Heart right ventricle (tissue), 16 donors: ENCODE measurements at regions not wholly inside any gene's neighbourhood (a gene's known extent, or its start where the extent isn't known, plus 50 kb on each side); places are given as distances from the start of the nearest gene placed in this dataset.

ENCODE experiments used
- ATAC-seq, 8 donors: fragments of 200-7000 bp; cut with Tn5 transposase; one replicate each; pipeline ENCODE4 v1.9.1; 2020; ENCODE audit warnings: mild to moderate bottlenecking in 8 of 8, moderate library complexity in 8 of 8, moderate number of reproducible peaks in 1 of 8
- DNase-seq, 2 donors: peaks; one replicate each; pipeline ENCODE4 v3.0.0-alpha.2; 2020
- H3K27ac ChIP-seq, 10 donors: fragments of 200-600 bp; sonication (generic) in 2 of 10; one replicate each; pipeline versions ENCODE4 v1.5.0 to v1.8.0; 2020 to 2022; ENCODE audit warnings: mild to moderate bottlenecking in 3 of 10
- H3K27me3 ChIP-seq, 7 donors: fragments of 200-600 bp; one replicate each; pipeline ENCODE4 v1.8.0; 2021 to 2022; ENCODE audit warnings: mild to moderate bottlenecking in 2 of 7
- H3K36me3 ChIP-seq, 9 donors: fragments of 200-600 bp; sonication (generic) in 1 of 9; one replicate each; pipeline versions ENCODE4 v1.5.0 to v1.8.0; 2020 to 2022; ENCODE audit warnings: mild to moderate bottlenecking in 2 of 9
- H3K4me1 ChIP-seq, 9 donors: fragments of 200-600 bp; sonication (generic) in 1 of 9; one replicate each; pipeline versions ENCODE4 v1.5.0 to v1.8.0; 2020 to 2022; ENCODE audit warnings: mild to moderate bottlenecking in 4 of 9
- H3K4me3 ChIP-seq, 10 donors: fragments of 200-600 bp; sonication (generic) in 2 of 10; one replicate each; pipeline versions ENCODE4 v1.5.0 to v1.8.0; 2020 to 2022; ENCODE audit warnings: mild to moderate bottlenecking in 7 of 10, moderate library complexity in 2 of 10
- H3K9me3 ChIP-seq, 11 donors: fragments of 200-600 bp in 10 of 11; sonication (generic) in 2 of 11; one replicate each; pipeline versions ENCODE4 v1.5.0 to v1.8.0; 2013 to 2022; ENCODE audit warnings: mild to moderate bottlenecking in 2 of 11, control low read depth in 1 of 11, moderate library complexity in 1 of 11
- CTCF ChIP-seq, 9 donors: fragments of 200-600 bp; sonication (generic) in 2 of 9; IDR thresholded peaks; one replicate each; pipeline versions ENCODE4 v1.5.0 to v1.8.0; 2021 to 2022; ENCODE audit warnings: antibody characterized with exemption in 9 of 9, mild to moderate bottlenecking in 5 of 9, moderate library complexity in 1 of 9
- WGBS, 2 donors: extraction: QIAGEN DNeasy Blood & Tissue Kit; methylation state at CpG; one replicate each; pipeline ENCODE4 v1.1.7; 2013; ENCODE audit warnings: inconsistent platforms in 1 of 2; 5-methylcytosine and 5-hydroxymethylcytosine counted together
- intact Hi-C, 10 donors: fragments of 100-400 bp; cut with DNase I; formaldehyde crosslinking; loops; one replicate each; pipeline versions ENCODE4 v1.11.1 to v1.14.2; 2022
- donor health status: Arrhythmogenic right ventricular cardiomyopathy.
- donor health status: ischemic (EF 13 %, LVEDD 7.1; RV severe dilation, severe dysfunction).
- donor health status: healthy with polysubstance abuse.
- donor health status: DM: no; HTN: yes; CAD: no.
- donor health status: DM: no; HTN: no; CAD: no.
- donor health status: ischemic (EF 25% LVEDD 6.9; RV normal size, moderate dysfunction).
- donor health status: ischemic (EF 25% LVEDD 5.7; RV mildly dilated, moderate dysfunction).
- donor health status: healthy.
- donor health status: DM: yes; HTN: yes; CAD: no.
- donor health status: Ischemic cardiomyopathy.
- donor health status: ischemic (EF 35%, LVEDD 5.7; RV mildly dilated, moderate dysfunction).
- donor health status: nonischemic (EF 11% LVEDD 7.7; RV severe dilation, severe dysfunction).
- donor health status: DM: yes; HTN: yes; CAD: no.
- donor health status: PGD.
- donor health status: ischemic (EF 29% LVEDD 5.4; RV normal size, mild dysfunction).
- donor health status: nonischemic (EF 23%, LVEDD 6.1; RV moderate dilation, normal function).

- H3K9me3 ChIP-seq = no peaks in the 10 kb centered on the region
- no peaks in the 10 kb centered on the region for H3K4me1 ChIP-seq
- H3K27ac ChIP-seq = no peak overlapping the region
- no peak for ATAC-seq
- no peaks in the 10 kb centered on the region for H3K27me3 ChIP-seq
- DNase-seq = no peak
- no peak for TF ChIP-seq CTCF (IDR thresholded peaks at IDR 0.05)
- H3K4me3 ChIP-seq = no peak overlapping the region
- 94 to 100% methylated on average over 1 of the region's 1 CpG for WGBS, 2 donors
- intact Hi-C loops = no loop called here
- H3K36me3 ChIP-seq = no peaks in the 10 kb centered on the region
Measured at GRCh38 chr9:117869287-117869686, 165.1 kb downstream of the TLR4 start.

- H3K9me3 ChIP-seq = no peaks in the 10 kb centered on the region
- intact Hi-C loops = no loop called here
- no peak for TF ChIP-seq CTCF (IDR thresholded peaks at IDR 0.05)
- H3K27me3 ChIP-seq = no peaks in the 10 kb centered on the region
- H3K27ac ChIP-seq = no peak overlapping the region
- no peak overlapping the region for H3K4me3 ChIP-seq
- H3K4me1 ChIP-seq = no peaks in the 10 kb centered on the region
- ATAC-seq (no peak), DNase-seq (no peak)
- H3K36me3 ChIP-seq = no peaks in the 10 kb centered on the region
Measured at GRCh38 chr9:117869712-117870111, 165.5 kb downstream of the TLR4 start.

GRCh38 chr9:117873664-117874063, 169.5 kb downstream of the TLR4 start:
- WGBS, 2 donors = 73 to 82% methylated on average over 5 of the region's 5 CpGs
- no peak overlapping the region for H3K27ac ChIP-seq

GRCh38 chr9:117875886-117876285, 171.7 kb downstream of the TLR4 start:
- Histone ChIP-seq H3K4me1 (no peaks in the 10 kb centered on the region), H3K9me3 (no peaks in the 10 kb centered on the region), H3K27me3 (peaks cover 0 to 11% (median 0%) of the 10 kb centered on the region in 7 donors), H3K4me3 (no peak overlapping the region), H3K27ac (no peak overlapping the region), H3K36me3 (no peaks in the 10 kb centered on the region)
- no peak for ATAC-seq
- WGBS, 2 donors = 79 to 83% methylated on average over 2 of the region's 2 CpGs
- no peak for DNase-seq
- intact Hi-C loops = no loop called here
- no peak for TF ChIP-seq CTCF (IDR thresholded peaks at IDR 0.05)

More at GRCh38 chr9:117873664-117874063, 169.5 kb downstream of the TLR4 start:
- intact Hi-C loops = no loop called here
- no peaks in the 10 kb centered on the region for H3K36me3 ChIP-seq
- peaks cover 0 to 11% (median 0%) of the 10 kb centered on the region in 7 donors for H3K27me3 ChIP-seq
- ATAC-seq (no peak), DNase-seq (no peak)
- TF ChIP-seq CTCF (IDR thresholded peaks at IDR 0.05) = no peak
- H3K4me3 ChIP-seq = no peak overlapping the region
- H3K4me1 ChIP-seq = no peaks in the 10 kb centered on the region
- no peaks in the 10 kb centered on the region for H3K9me3 ChIP-seq

DNA sequence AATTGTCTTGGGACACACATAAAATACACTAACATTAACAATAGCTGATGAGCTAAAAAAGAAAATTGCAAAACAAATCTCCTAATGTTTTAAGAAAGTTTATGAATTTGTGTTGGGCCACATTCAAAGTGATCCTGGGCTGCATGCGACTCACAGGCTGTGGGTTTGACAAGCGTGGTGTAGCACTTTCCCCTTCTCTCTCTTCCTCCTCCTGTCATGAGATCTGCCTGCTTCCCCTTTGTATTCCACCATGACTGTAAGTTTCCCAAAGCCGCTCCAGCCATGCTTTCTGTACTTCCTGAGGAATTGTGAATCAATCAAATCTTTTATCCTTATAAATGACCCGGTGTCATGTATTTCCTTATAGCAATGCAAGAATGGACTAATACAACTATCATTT, 178.0 kb downstream of the TLR4 start:
- WGBS, 2 donors = 72 to 75% methylated on average over 4 of the region's 4 CpGs
- Histone ChIP-seq H3K4me3 (no peak overlapping the region), H3K9me3 (no peaks in the 10 kb centered on the region), H3K27ac (no peak overlapping the region), H3K27me3 (no peaks in the 10 kb centered on the region), H3K4me1 (no peaks in the 10 kb centered on the region), H3K36me3 (no peaks in the 10 kb centered on the region)
- no peak for ATAC-seq
- no peak for TF ChIP-seq CTCF (IDR thresholded peaks at IDR 0.05)
- intact Hi-C loops = no loop called here
- DNase-seq = no peak
